Vagina (tissue), 2 donors: ENCODE measurements at regions not wholly inside any gene's neighbourhood (a gene's known extent, or its start where the extent isn't known, plus 50 kb on each side); places are given as distances from the start of the nearest gene placed in this dataset.

Experiments used
- DNase-seq, 2 donors: peaks; one replicate each; pipeline ENCODE4 v3.0.0-alpha.2; 2017; ENCODE audit errors: extremely low spot score in 2 of 2
- H3K27ac ChIP-seq: fragments of 200-600 bp; sonication (generic); one replicate; pipeline ENCODE4 v1.5.1; 2019
- H3K27me3 ChIP-seq: fragments of 200-600 bp; sonication (generic); one replicate; pipeline ENCODE4 v1.5.1; 2019
- H3K36me3 ChIP-seq, 2 donors: fragments of 200-600 bp; sonication (generic); one replicate each; pipeline ENCODE4 v1.5.1; 2017 to 2019
- H3K4me1 ChIP-seq: fragments of 200-600 bp; sonication (generic); one replicate; pipeline ENCODE4 v1.5.1; 2019
- H3K4me3 ChIP-seq, 2 donors: fragments of 200-600 bp; sonication (generic); 1 replicate in 1 of 2; 2 replicates in 1 of 2; pipeline ENCODE4 v1.5.1; 2016 to 2019
- H3K9me3 ChIP-seq: fragments of 200-600 bp; sonication (generic); one replicate; pipeline ENCODE4 v1.5.1; 2019
- CTCF ChIP-seq, 3 experiments: fragments of 450-650 bp in 2 of 3; fragments of 200-600 bp in 1 of 3; sonication (generic) in 1 of 3; IDR thresholded peaks; one replicate each; pipeline ENCODE4 v1.5.1; 2017 to 2019; ENCODE audit warnings: antibody characterized with exemption in 3 of 3, mild to moderate bottlenecking in 2 of 3, moderate library complexity in 2 of 3
- POLR2A ChIP-seq, 2 donors: fragments of 450-650 bp; IDR thresholded peaks; one replicate each; pipeline ENCODE4 v1.6.1; 2017; ENCODE audit warnings: antibody characterized with exemption in 2 of 2, mild to moderate bottlenecking in 2 of 2, moderate library complexity in 2 of 2
- POLR2AphosphoS5 ChIP-seq, 2 donors: sonication (generic); formaldehyde crosslinking; IDR thresholded peaks; one replicate each; pipeline ENCODE4 v1.9.0; 2017; ENCODE audit warnings: antibody characterized with exemption in 2 of 2, mild to moderate bottlenecking in 2 of 2, low read depth in 1 of 2; ENCODE audit not compliant: insufficient read depth in 1 of 2
- intact Hi-C: fragments of 100-400 bp; cut with DNase I; formaldehyde crosslinking; loops from one replicate; pipeline ENCODE4 v1.15.1; 2023

DNA sequence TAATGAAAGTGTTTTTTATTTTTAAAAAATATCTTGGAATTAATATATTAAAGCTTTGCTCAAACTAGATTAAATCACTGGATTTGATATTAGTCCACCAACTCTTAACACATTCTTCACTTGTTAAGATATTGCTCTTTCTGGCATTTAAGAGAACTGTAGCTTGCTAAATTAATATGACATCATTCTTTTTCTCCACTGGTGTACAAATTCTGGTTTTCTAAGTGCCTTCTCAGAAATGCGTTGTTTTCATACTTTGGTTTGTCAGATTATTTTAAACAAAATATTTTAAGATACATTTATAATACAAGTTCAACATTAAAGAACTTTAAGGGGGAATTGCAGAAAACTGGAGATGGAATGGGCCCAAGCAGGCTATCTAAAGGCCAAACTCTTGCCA is 87.6 kb upstream of the IFNE start:
- Histone ChIP-seq H3K4me3 (no peak overlapping the region), H3K9me3 (no peaks in the 10 kb centered on the region), H3K4me1 (no peaks in the 10 kb centered on the region), H3K36me3 (no peaks in the 10 kb centered on the region), H3K27ac (no peak overlapping the region), H3K27me3 (no peaks in the 10 kb centered on the region)
- intact Hi-C loops, result no loop called here
- no peak for DNase-seq
- no peak for TF ChIP-seq POLR2AphosphoS5 (IDR thresholded peaks at IDR 0.05; ENCODE audit: insufficient read depth in 1 of 2, low read depth in 1 of 2)
- TF ChIP-seq POLR2A (IDR thresholded peaks at IDR 0.05), result no peak
- no peak for TF ChIP-seq CTCF (IDR thresholded peaks at IDR 0.05)

GRCh38 chr9:21570643-21571275 is 88.6 kb upstream of the IFNE start:
- no peak overlapping the region for H3K27ac ChIP-seq
- TF ChIP-seq POLR2AphosphoS5 (IDR thresholded peaks at IDR 0.05; ENCODE audit: insufficient read depth in 1 of 2, low read depth in 1 of 2) (no peak), POLR2A (IDR thresholded peaks at IDR 0.05) (no peak), CTCF (IDR thresholded peaks at IDR 0.05) (no peak)
- intact Hi-C loops, result no loop called here
- H3K27me3 ChIP-seq, result no peaks in the 10 kb centered on the region
- H3K9me3 ChIP-seq, result no peaks in the 10 kb centered on the region
- no peak for DNase-seq
- no peak overlapping the region for H3K4me3 ChIP-seq
- H3K36me3 ChIP-seq, result no peaks in the 10 kb centered on the region
- H3K4me1 ChIP-seq, result no peaks in the 10 kb centered on the region

DNA sequence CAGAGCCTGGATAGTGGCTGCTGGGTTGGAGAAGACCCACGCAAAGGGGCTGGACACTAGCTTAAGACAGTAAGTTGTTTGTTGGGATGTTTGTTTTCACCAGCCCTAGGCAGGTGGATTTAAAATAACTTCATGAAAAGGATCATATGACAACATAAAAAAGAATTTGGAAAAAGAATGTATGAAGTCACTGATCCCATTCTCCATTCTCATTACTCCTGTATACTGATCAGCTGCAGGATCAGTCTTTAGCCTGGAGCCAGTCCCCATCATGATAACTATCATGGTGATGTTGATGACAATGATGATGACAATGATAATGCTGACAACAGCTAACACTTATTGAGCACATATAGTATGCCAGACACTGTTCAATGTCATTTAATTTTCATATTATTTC is 92.1 kb upstream of the IFNE start:
- no peak for DNase-seq
- H3K36me3 ChIP-seq, result no peaks in the 10 kb centered on the region
- TF ChIP-seq CTCF (IDR thresholded peaks at IDR 0.05) (no peak), POLR2AphosphoS5 (IDR thresholded peaks at IDR 0.05; ENCODE audit: insufficient read depth in 1 of 2, low read depth in 1 of 2) (no peak), POLR2A (IDR thresholded peaks at IDR 0.05) (no peak)
- intact Hi-C loops, result no loop called here
- no peak overlapping the region for H3K4me3 ChIP-seq
- no peaks in the 10 kb centered on the region for H3K9me3 ChIP-seq
- no peaks in the 10 kb centered on the region for H3K4me1 ChIP-seq
- H3K27me3 ChIP-seq, result no peaks in the 10 kb centered on the region
- no peak overlapping the region for H3K27ac ChIP-seq

DNA sequence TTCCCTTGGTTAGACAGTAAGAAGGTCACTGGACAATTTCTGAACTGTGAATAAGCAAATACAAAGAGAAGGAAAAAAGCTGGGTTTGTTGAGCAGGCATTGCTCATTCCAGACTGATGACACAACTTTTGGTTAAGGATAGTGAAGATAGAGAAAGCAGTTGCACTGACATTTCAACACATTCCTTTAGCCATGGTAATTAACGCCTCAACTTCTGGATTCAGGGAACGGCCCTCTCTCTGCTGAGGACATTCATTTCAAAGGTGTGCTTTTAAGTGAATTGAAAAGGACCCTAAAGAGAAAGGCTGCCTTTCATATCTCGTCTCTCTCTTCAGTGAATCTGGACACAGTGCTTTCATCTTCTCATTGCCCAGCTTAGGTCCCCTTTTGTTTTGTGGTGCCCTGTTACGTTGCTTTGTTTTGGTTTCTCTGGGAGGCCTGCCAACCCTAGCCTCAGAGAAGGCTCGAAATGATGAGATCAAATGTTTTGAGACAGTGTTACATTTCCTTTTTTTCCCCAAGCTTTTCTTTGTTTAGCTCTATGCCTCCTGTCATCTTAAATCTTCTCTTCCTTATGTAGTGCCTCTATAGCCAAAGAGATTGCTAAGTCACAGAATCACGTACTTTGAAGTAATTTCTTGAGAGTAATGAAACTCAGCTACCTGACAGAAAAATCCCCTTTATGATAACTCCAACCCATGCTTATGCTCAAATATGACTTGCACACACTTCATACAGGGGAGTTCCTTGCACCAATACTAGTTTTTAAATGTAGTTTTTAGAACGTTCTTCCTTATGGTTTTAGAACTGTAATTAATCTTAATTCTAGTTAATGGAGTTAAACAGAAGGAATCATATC is 94.4 kb upstream of the IFNE start:
- Histone ChIP-seq H3K27me3 (no peaks in the 10 kb centered on the region), H3K4me1 (no peaks in the 10 kb centered on the region), H3K27ac (no peak overlapping the region), H3K9me3 (no peaks in the 10 kb centered on the region), H3K4me3 (no peak overlapping the region), H3K36me3 (no peaks in the 10 kb centered on the region)
- intact Hi-C loops, result no loop called here
- DNase-seq, result no peak
- TF ChIP-seq POLR2AphosphoS5 (IDR thresholded peaks at IDR 0.05; ENCODE audit: insufficient read depth in 1 of 2, low read depth in 1 of 2) (no peak), CTCF (IDR thresholded peaks at IDR 0.05) (no peak), POLR2A (IDR thresholded peaks at IDR 0.05) (no peak)

- Histone ChIP-seq H3K4me1 (no peaks in the 10 kb centered on the region), H3K9me3 (no peaks in the 10 kb centered on the region), H3K4me3 (no peak overlapping the region), H3K27ac (no peak overlapping the region), H3K36me3 (no peaks in the 10 kb centered on the region), H3K27me3 (no peaks in the 10 kb centered on the region)
- intact Hi-C loops, result no loop called here
- DNase-seq, result no peak
- TF ChIP-seq CTCF (IDR thresholded peaks at IDR 0.05), result no peak
- TF ChIP-seq POLR2A (IDR thresholded peaks at IDR 0.05), result no peak
- TF ChIP-seq POLR2AphosphoS5 (IDR thresholded peaks at IDR 0.05; ENCODE audit: insufficient read depth in 1 of 2, low read depth in 1 of 2), result no peak
Observed at GRCh38 chr9:21579247-21579671, 97.1 kb upstream of the IFNE start.
